ENCODE measurements at regions not wholly inside any gene's neighbourhood (a gene's known extent, or its start where the extent isn't known, plus 50 kb on each side); places are given as distances from the start of the nearest gene placed in this dataset.

- TF ChIP-seq CTCF (conservative IDR thresholded peaks at IDR 0.05; ENCODE audit: low read depth, low read length) (no peak), EZH2 (IDR thresholded peaks at IDR 0.05; ENCODE audit: borderline replicate concordance, low read depth, low read length, poor library complexity, severe bottlenecking) (no peak)
Measured at GRCh38 chr9:82880336-82881050, 182.4 kb downstream of the RASEF start.

Measured in A673 (cell line).